Liver (tissue), 7 donors: ENCODE measurements at regions not wholly inside any gene's neighbourhood (a gene's known extent, or its start where the extent isn't known, plus 50 kb on each side); places are given as distances from the start of the nearest gene placed in this dataset.

ENCODE experiments used
- DNase-seq: peaks from one replicate; pipeline ENCODE4 v3.0.0-alpha.2; 2017; ENCODE audit warnings: low spot score
- H3K27ac ChIP-seq, 2 donors: one replicate each; pipeline ENCODE4 v1.7.0; 2013; ENCODE audit warnings: inconsistent platforms in 2 of 2, low read length in 2 of 2, control low read depth in 1 of 2, low read depth in 1 of 2, mild to moderate bottlenecking in 1 of 2
- H3K27me3 ChIP-seq, 4 donors: one replicate each; pipeline versions ENCODE4 v1.6.1 to v1.7.0; 2013; ENCODE audit warnings: low read length in 3 of 4, inconsistent platforms in 1 of 4, mild to moderate bottlenecking in 1 of 4, moderate library complexity in 1 of 4; ENCODE audit not compliant: control insufficient read depth in 4 of 4, insufficient read depth in 4 of 4
- H3K36me3 ChIP-seq, 4 donors: one replicate each; pipeline versions ENCODE4 v1.6.1 to v1.7.0; 2013; ENCODE audit warnings: low read length in 3 of 4, mild to moderate bottlenecking in 3 of 4, low read depth in 1 of 4, moderate library complexity in 1 of 4; ENCODE audit not compliant: control insufficient read depth in 4 of 4, insufficient read depth in 3 of 4
- H3K4me1 ChIP-seq, 4 donors: one replicate each; pipeline versions ENCODE4 v1.6.1 to v1.7.0; 2013; ENCODE audit warnings: low read length in 3 of 4, mild to moderate bottlenecking in 3 of 4, moderate library complexity in 1 of 4; ENCODE audit not compliant: control insufficient read depth in 4 of 4, insufficient read depth in 4 of 4
- H3K4me3 ChIP-seq, 3 donors: one replicate each; pipeline versions ENCODE4 v1.6.1 to v1.7.0; 2013; ENCODE audit warnings: low read length in 3 of 3, control low read depth in 1 of 3, low read depth in 1 of 3, mild to moderate bottlenecking in 1 of 3
- H3K9ac ChIP-seq, 2 donors: one replicate each; pipeline ENCODE4 v1.7.0; 2013; ENCODE audit warnings: low read length in 2 of 2, mild to moderate bottlenecking in 2 of 2, moderate library complexity in 2 of 2, control low read depth in 1 of 2, low read depth in 1 of 2
- H3K9me3 ChIP-seq, 4 donors: one replicate each; pipeline versions ENCODE4 v1.6.1 to v1.7.0; 2013; ENCODE audit warnings: low read length in 3 of 4; ENCODE audit not compliant: control insufficient read depth in 4 of 4
- EGR1 ChIP-seq, 2 donors: IDR thresholded peaks; 2 replicates each; pipeline ENCODE4 v1.6.1; 2016 to 2018; ENCODE audit warnings: antibody characterized with exemption in 2 of 2, low read depth in 2 of 2
- HNF4G ChIP-seq: IDR thresholded peaks from 2 replicates; pipeline ENCODE4 v1.6.1; 2016; ENCODE audit warnings: antibody characterized with exemption
- JUND ChIP-seq, 2 donors: IDR thresholded peaks; 2 replicates each; pipeline ENCODE4 v1.6.1; 2016; ENCODE audit warnings: antibody characterized with exemption in 2 of 2
- MAX ChIP-seq: IDR thresholded peaks from 2 replicates; pipeline ENCODE4 v1.6.1; 2016; ENCODE audit warnings: antibody characterized with exemption
- RAD21 ChIP-seq, 2 donors: IDR thresholded peaks; 2 replicates each; pipeline ENCODE4 v1.6.1; 2016; ENCODE audit warnings: antibody characterized with exemption in 2 of 2, mild to moderate bottlenecking in 2 of 2
- RXRA ChIP-seq, 2 donors: IDR thresholded peaks; 2 replicates each; pipeline ENCODE4 v1.6.1; 2017 to 2018; ENCODE audit warnings: antibody characterized with exemption in 2 of 2, mild to moderate bottlenecking in 1 of 2
- TAF1 ChIP-seq: conservative IDR thresholded peaks from 2 replicates; pipeline ENCODE4 v1.6.1; 2016; ENCODE audit warnings: antibody characterized with exemption, mild to moderate bottlenecking
- WGBS: extraction: QIAGEN DNeasy Blood & Tissue Kit; methylation state at CpG from one replicate; pipeline ENCODE4 v1.1.7; 2013; 5-methylcytosine and 5-hydroxymethylcytosine counted together
- TF ChIP-seq, protein P1 (sequence below): IDR thresholded peaks from 2 replicates; pipeline ENCODE4 v1.6.1; 2016; ENCODE audit warnings: antibody characterized with exemption, mild to moderate bottlenecking
- TF ChIP-seq, protein P2 (sequence below): IDR thresholded peaks from 2 replicates; pipeline ENCODE4 v1.6.1; 2016; ENCODE audit warnings: antibody characterized with exemption
- donor health status: healthy.
- donor health status: healthy.
- donor health status: healthy.
- donor health status: healthy.

DNA sequence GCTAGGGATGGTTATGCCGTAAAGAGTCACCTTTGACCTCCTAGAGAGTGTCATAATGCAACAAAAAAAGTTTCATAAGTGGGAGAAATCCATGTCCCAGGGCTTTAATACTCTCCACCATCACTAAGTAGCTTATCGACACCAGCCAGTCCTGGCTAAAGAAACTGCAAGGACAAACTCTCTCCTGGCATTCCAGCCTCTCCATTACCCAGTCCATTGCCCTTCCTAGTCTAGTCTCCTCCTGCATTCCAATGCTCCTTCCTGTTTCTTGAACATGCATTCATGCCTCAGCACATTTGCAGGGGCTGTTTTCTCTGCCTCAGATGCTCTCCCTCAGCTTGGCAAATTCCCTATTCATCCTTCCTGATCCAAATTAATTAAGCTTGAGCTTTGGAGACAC, 364.1 kb downstream of the BRINP1 start:
- no peaks in the 10 kb centered on the region for H3K36me3 ChIP-seq
- 72% methylated on average over 2 of the region's 2 CpGs for WGBS
- no peak overlapping the region for H3K4me3 ChIP-seq
- TF ChIP-seq, protein P1, sequence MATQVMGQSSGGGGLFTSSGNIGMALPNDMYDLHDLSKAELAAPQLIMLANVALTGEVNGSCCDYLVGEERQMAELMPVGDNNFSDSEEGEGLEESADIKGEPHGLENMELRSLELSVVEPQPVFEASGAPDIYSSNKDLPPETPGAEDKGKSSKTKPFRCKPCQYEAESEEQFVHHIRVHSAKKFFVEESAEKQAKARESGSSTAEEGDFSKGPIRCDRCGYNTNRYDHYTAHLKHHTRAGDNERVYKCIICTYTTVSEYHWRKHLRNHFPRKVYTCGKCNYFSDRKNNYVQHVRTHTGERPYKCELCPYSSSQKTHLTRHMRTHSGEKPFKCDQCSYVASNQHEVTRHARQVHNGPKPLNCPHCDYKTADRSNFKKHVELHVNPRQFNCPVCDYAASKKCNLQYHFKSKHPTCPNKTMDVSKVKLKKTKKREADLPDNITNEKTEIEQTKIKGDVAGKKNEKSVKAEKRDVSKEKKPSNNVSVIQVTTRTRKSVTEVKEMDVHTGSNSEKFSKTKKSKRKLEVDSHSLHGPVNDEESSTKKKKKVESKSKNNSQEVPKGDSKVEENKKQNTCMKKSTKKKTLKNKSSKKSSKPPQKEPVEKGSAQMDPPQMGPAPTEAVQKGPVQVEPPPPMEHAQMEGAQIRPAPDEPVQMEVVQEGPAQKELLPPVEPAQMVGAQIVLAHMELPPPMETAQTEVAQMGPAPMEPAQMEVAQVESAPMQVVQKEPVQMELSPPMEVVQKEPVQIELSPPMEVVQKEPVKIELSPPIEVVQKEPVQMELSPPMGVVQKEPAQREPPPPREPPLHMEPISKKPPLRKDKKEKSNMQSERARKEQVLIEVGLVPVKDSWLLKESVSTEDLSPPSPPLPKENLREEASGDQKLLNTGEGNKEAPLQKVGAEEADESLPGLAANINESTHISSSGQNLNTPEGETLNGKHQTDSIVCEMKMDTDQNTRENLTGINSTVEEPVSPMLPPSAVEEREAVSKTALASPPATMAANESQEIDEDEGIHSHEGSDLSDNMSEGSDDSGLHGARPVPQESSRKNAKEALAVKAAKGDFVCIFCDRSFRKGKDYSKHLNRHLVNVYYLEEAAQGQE: no peak
- TF ChIP-seq, protein P2, sequence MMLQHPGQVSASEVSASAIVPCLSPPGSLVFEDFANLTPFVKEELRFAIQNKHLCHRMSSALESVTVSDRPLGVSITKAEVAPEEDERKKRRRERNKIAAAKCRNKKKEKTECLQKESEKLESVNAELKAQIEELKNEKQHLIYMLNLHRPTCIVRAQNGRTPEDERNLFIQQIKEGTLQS: no peak
- no peak for TF ChIP-seq MAX
- no peak for TF ChIP-seq HNF4G
- TF ChIP-seq TAF1: no peak
- no peak for TF ChIP-seq JUND (IDR thresholded peaks at IDR 0.05)
- H3K9me3 ChIP-seq: no peaks in the 10 kb centered on the region
- peaks cover 0 to 12% (median 8%) of the 10 kb centered on the region in 4 donors for H3K4me1 ChIP-seq
- no peaks in the 10 kb centered on the region for H3K27me3 ChIP-seq
- DNase-seq: no peak
- H3K9ac ChIP-seq: no peak overlapping the region
- H3K27ac ChIP-seq: peak overlapping the region; percentile 39 to 52

DNA sequence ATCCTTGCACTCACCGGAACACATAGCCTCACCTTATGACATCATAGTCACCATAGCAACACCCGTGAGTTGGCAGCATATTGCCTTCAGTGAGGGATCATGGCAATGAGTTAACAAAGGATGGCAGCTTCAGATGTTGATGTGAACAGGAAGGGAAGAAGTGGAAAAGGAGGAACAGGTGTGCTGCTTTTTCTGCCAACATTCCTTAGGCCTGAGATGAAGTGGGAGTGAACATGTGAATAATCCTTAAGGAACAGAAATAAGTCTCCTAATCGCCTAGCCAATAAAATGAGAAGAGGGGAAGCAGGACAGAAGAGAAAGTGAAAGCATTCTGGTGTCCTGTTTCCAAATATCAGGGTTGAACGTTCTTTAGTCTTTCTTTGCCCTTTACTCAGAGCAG, 360.0 kb downstream of the BRINP1 start:
- Histone ChIP-seq H3K36me3 (no peaks in the 10 kb centered on the region), H3K4me3 (no peak overlapping the region), H3K9me3 (no peaks in the 10 kb centered on the region), H3K27ac (no peak overlapping the region), H3K4me1 (peaks cover 0 to 10% (median 6%) of the 10 kb centered on the region in 4 donors), H3K9ac (no peak overlapping the region), H3K27me3 (no peaks in the 10 kb centered on the region)
- no peak for DNase-seq
- 24% methylated on average over 4 of the region's 4 CpGs for WGBS
- TF ChIP-seq RXRA (IDR thresholded peaks at IDR 0.05) (peak in 1 of 2 donors; percentile 23), MAX (no peak)

DNA sequence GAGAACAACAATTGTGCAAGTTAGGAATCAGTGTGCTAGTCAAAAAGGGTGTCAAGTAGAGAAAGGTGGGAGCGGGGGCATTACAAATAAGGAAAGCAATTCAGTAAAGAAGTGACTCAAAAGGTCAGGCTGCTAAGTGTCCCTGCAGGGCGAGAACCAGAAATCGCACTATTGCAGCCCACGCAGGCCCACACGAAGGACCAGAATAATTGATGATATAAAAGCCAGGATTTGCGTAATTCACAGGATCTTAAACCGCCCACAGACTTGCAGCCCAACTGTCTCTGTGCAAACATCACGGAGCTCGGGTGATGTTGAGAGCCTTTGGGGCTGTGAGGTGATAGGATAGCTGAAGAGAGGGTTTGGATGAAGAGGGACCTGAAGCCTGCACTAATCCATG, 349.0 kb downstream of the BRINP1 start:
- no peak overlapping the region for H3K9ac ChIP-seq
- H3K4me1 ChIP-seq: no peaks in the 10 kb centered on the region
- no peaks in the 10 kb centered on the region for H3K27me3 ChIP-seq
- WGBS: 77% methylated on average over 9 of the region's 9 CpGs
- H3K27ac ChIP-seq: no peak overlapping the region
- no peaks in the 10 kb centered on the region for H3K9me3 ChIP-seq
- no peaks in the 10 kb centered on the region for H3K36me3 ChIP-seq
- TF ChIP-seq EGR1 (IDR thresholded peaks at IDR 0.05; ENCODE audit: low read depth in 2 of 2) (no peak), HNF4G (no peak), RXRA (IDR thresholded peaks at IDR 0.05) (no peak), MAX (no peak), RAD21 (IDR thresholded peaks at IDR 0.05) (no peak)
- TF ChIP-seq, protein P1: no peak
- TF ChIP-seq, protein P2: no peak
- H3K4me3 ChIP-seq: no peak overlapping the region
- no peak for DNase-seq
